PC-9 (cell line): ENCODE measurements at regions not wholly inside any gene's neighbourhood (a gene's known extent, or its start where the extent isn't known, plus 50 kb on each side); places are given as distances from the start of the nearest gene placed in this dataset.
A peak's percentile ranks its signal among the peaks of the same experiment; 100 is the strongest.

Experiments used
- BruUV-seq: library from RNA; stranded (reverse); fragments of 400-500 nt; replicated peaks from 2 replicates; lab custom pipeline; 2021; lab: Mats Ljungman, UMichigan
- CTCF ChIA-PET: fragments of 300-600 bp; sonication (Branson Sonifier 250); formaldehyde crosslinking; loops from one replicate; lab custom pipeline; 2022; ENCODE audit warnings: antibody characterized with exemption; lab: Charles Lee
- POLR2A ChIA-PET: fragments of 300-600 bp; sonication (Branson Sonifier 250); formaldehyde crosslinking; loops from one replicate; lab custom pipeline; 2022; ENCODE audit warnings: antibody characterized with exemption; ENCODE audit not compliant: unreplicated experiment; lab: Charles Lee
- DNase-seq, 2 experiments: peaks; one replicate each; pipeline versions ENCODE4 v3.0.0 to v3.0.0-alpha.2; 2015 to 2022; ENCODE audit warnings: mixed read lengths in 1 of 2
- H2AFZ ChIP-seq: fragments of 200-600 bp; sonication (generic); 2 replicates; pipeline ENCODE4 v1.8.1; 2017; ENCODE audit warnings: antibody characterized with exemption
- H3F3A ChIP-seq: fragments of 200-600 bp; sonication (generic); 2 replicates; pipeline ENCODE4 v1.8.1; 2017; ENCODE audit warnings: antibody characterized with exemption, mild to moderate bottlenecking, low read depth; ENCODE audit not compliant: insufficient read depth
- H3K27ac ChIP-seq: fragments of 200-600 bp; sonication (generic); 2 replicates; pipeline ENCODE4 v1.6.1; 2016; ENCODE audit warnings: mixed run types
- H3K27me3 ChIP-seq: fragments of 200-600 bp; sonication (generic); 2 replicates; pipeline ENCODE4 v1.6.1; 2016; ENCODE audit warnings: low read depth, mixed run types; ENCODE audit not compliant: insufficient read depth
- H3K36me3 ChIP-seq: fragments of 200-600 bp; sonication (generic); 2 replicates; pipeline ENCODE4 v1.6.1; 2016; ENCODE audit warnings: low read depth, mixed run types
- H3K4me1 ChIP-seq: fragments of 200-600 bp; sonication (generic); replicated peaks from 2 replicates; pipeline ENCODE4 v1.6.1; 2016; ENCODE audit warnings: mixed run types; ENCODE audit not compliant: insufficient read depth
- H3K4me2 ChIP-seq: fragments of 200-600 bp; sonication (generic); 2 replicates; pipeline ENCODE4 v1.6.1; 2017; ENCODE audit warnings: mixed run types
- H3K4me3 ChIP-seq: fragments of 200-600 bp; sonication (generic); 2 replicates; pipeline ENCODE4 v1.6.1; 2016; ENCODE audit warnings: mixed run types
- H3K79me2 ChIP-seq: fragments of 200-600 bp; sonication (generic); 2 replicates; pipeline ENCODE4 v1.6.1; 2017; ENCODE audit warnings: low read depth, mixed run types
- H3K9me2 ChIP-seq: fragments of 200-600 bp; sonication (generic); 2 replicates; pipeline ENCODE4 v1.8.1; 2017; ENCODE audit warnings: mild to moderate bottlenecking; ENCODE audit not compliant: insufficient read depth
- H3K9me3 ChIP-seq: fragments of 200-600 bp; sonication (generic); 2 replicates; pipeline ENCODE4 v1.8.1; 2016; ENCODE audit warnings: low read depth; ENCODE audit not compliant: insufficient read depth
- H4K20me1 ChIP-seq: fragments of 200-600 bp; sonication (generic); 2 replicates; pipeline ENCODE4 v1.8.1; 2017; ENCODE audit not compliant: insufficient read depth
- EZH2 ChIP-seq: fragments of 200-600 bp; sonication (generic); IDR thresholded peaks from 2 replicates; pipeline ENCODE4 v1.8.0; 2017; ENCODE audit warnings: antibody characterized with exemption, low read depth
- intact Hi-C: fragments of 100-400 bp; cut with micrococcal nuclease; formaldehyde crosslinking; loops from one replicate; pipeline ENCODE4 v1.10.0; 2022; ENCODE audit not compliant: unreplicated experiment
- TF ChIP-seq, protein P1 (sequence below): fragments of 200-600 bp; sonication (generic); conservative IDR thresholded peaks from 2 replicates; pipeline ENCODE4 v1.6.1; 2017; ENCODE audit warnings: mixed run types, antibody characterized with exemption, mild to moderate bottlenecking, moderate library complexity

GRCh38 chr11:106331176-106331575 is 253.7 kb downstream of the AASDHPPT start:
- Histone ChIP-seq H3K9me2 (no peaks in the 10 kb centered on the region), H3K4me3 (no peak overlapping the region), H3K4me1 (no peaks in the 10 kb centered on the region), H3K36me3 (no peaks in the 10 kb centered on the region), H3K27ac (no peak overlapping the region), H3K9me3 (no peaks in the 10 kb centered on the region), H3K4me2 (no peak overlapping the region), H3K79me2 (no peaks in the 10 kb centered on the region), H3K27me3 (no peaks in the 10 kb centered on the region), H2AFZ (no peak overlapping the region), H4K20me1 (no peaks in the 10 kb centered on the region), H3F3A (no peaks in the 10 kb centered on the region)
- DNase-seq, result no peak
- BruUV-seq, result no TSS peak
- ChIA-PET CTCF (no interaction called here), POLR2A (no interaction called here)
- no peak for TF ChIP-seq EZH2
- TF ChIP-seq, protein P1, sequence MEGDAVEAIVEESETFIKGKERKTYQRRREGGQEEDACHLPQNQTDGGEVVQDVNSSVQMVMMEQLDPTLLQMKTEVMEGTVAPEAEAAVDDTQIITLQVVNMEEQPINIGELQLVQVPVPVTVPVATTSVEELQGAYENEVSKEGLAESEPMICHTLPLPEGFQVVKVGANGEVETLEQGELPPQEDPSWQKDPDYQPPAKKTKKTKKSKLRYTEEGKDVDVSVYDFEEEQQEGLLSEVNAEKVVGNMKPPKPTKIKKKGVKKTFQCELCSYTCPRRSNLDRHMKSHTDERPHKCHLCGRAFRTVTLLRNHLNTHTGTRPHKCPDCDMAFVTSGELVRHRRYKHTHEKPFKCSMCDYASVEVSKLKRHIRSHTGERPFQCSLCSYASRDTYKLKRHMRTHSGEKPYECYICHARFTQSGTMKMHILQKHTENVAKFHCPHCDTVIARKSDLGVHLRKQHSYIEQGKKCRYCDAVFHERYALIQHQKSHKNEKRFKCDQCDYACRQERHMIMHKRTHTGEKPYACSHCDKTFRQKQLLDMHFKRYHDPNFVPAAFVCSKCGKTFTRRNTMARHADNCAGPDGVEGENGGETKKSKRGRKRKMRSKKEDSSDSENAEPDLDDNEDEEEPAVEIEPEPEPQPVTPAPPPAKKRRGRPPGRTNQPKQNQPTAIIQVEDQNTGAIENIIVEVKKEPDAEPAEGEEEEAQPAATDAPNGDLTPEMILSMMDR, result no peak
- intact Hi-C loops, result no loop called here

- intact Hi-C loops, result no loop called here
- Histone ChIP-seq H3K27ac (no peak overlapping the region), H3K4me1 (no peaks in the 10 kb centered on the region), H3K4me2 (no peak overlapping the region), H3K9me3 (no peaks in the 10 kb centered on the region), H3K4me3 (no peak overlapping the region), H3K9me2 (no peaks in the 10 kb centered on the region), H4K20me1 (no peaks in the 10 kb centered on the region), H2AFZ (peak overlapping the region; percentile 67; the same call in 1 of the 2 replicates), H3K36me3 (no peaks in the 10 kb centered on the region), H3K79me2 (no peaks in the 10 kb centered on the region), H3K27me3 (no peaks in the 10 kb centered on the region), H3F3A (no peaks in the 10 kb centered on the region)
- POLR2A ChIA-PET, result no interaction called here
- DNase-seq, result no peak
- CTCF ChIA-PET, result no interaction called here
- BruUV-seq, result no TSS peak
- TF ChIP-seq EZH2, result no peak
- TF ChIP-seq, protein P1, result no peak
Observed at GRCh38 chr11:106333678-106334077, 256.2 kb downstream of the AASDHPPT start.

DNA sequence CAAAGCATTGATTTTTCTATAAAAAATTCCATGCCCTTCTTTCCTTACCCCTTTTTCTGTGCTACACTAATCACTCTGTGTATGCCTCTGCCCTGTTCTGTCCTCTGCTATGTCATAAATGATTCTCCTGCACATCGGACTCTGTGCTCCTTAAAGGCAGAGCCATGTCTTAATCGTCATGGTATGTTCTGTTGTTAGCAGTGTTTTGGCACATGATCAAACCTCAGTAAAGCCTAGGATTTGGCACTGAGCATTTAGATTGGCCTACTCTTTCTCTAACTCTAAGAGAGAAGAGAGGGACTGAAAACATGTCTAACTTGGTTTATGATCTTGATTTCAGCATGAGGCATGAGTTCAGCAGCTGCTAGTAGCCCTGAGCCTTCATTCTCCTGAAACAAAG is 266.9 kb downstream of the AASDHPPT start:
- CTCF ChIA-PET, result no interaction called here

More for the DNA sequence above, 266.9 kb downstream of the AASDHPPT start:
- H3K9me2 ChIP-seq, result no peaks in the 10 kb centered on the region
- no peaks in the 10 kb centered on the region for H3F3A ChIP-seq
- intact Hi-C loops, result no loop called here
- TF ChIP-seq EZH2, result no peak
- TF ChIP-seq, protein P1, result no peak
- no TSS peak for BruUV-seq
- no peak overlapping the region for H3K4me3 ChIP-seq
- no peaks in the 10 kb centered on the region for H3K9me3 ChIP-seq
- POLR2A ChIA-PET, result no interaction called here
- no peaks in the 10 kb centered on the region for H3K79me2 ChIP-seq
- no peak overlapping the region for H3K4me2 ChIP-seq
- H3K27me3 ChIP-seq, result no peaks in the 10 kb centered on the region
- no peaks in the 10 kb centered on the region; the same call in 1 of the 2 replicates for H4K20me1 ChIP-seq
- no peaks in the 10 kb centered on the region for H3K4me1 ChIP-seq
- no peak overlapping the region for H2AFZ ChIP-seq
- H3K27ac ChIP-seq, result no peak overlapping the region
- H3K36me3 ChIP-seq, result no peaks in the 10 kb centered on the region
- no peak for DNase-seq
